Fibroblast of the aortic adventitia (primary cell): ENCODE measurements at regions not wholly inside any gene's neighbourhood (a gene's known extent, or its start where the extent isn't known, plus 50 kb on each side); places are given as distances from the start of the nearest gene placed in this dataset.
"Not testable (repeated sequence)": the region's sequence is repeated elsewhere in the genome, so short reads cannot be mapped to it uniquely, and the experiment has no call there.

ENCODE experiments used
- DNase-seq: peaks from one replicate; pipeline ENCODE4 v3.0.0-alpha.2; 2010; ENCODE audit warnings: low read depth
- H3K4me3 ChIP-seq: 2 replicates; pipeline ENCODE4 v1.5.1; 2011; ENCODE audit warnings: low read depth, mild to moderate bottlenecking, control low read depth, low read length, moderate library complexity
- CTCF ChIP-seq: IDR thresholded peaks from 2 replicates; pipeline ENCODE4 v1.5.1; 2011; ENCODE audit warnings: mild to moderate bottlenecking, low read length, control low read depth, inconsistent platforms; ENCODE audit not compliant: insufficient read depth

- H3K4me3 ChIP-seq: no peak overlapping the region
- no peak for TF ChIP-seq CTCF
- no peak for DNase-seq
Observed at GRCh38 chr13:64482373-64482772, 2747.8 kb downstream of the PCDH9 start.

GRCh38 chr13:64480672-64481071 lies 2749.5 kb downstream of the PCDH9 start:
- DNase-seq: peak; percentile 13
- H3K4me3 ChIP-seq: no peak overlapping the region
- no peak for TF ChIP-seq CTCF

GRCh38 chr13:64480211-64480610 lies 2749.9 kb downstream of the PCDH9 start:
- H3K4me3 ChIP-seq: no peak overlapping the region
- no peak for DNase-seq
- TF ChIP-seq CTCF: no peak

GRCh38 chr13:64477146-64477545 lies 2753.0 kb downstream of the PCDH9 start:
- TF ChIP-seq CTCF: no peak
- no peak for DNase-seq
- H3K4me3 ChIP-seq: no peak overlapping the region

GRCh38 chr13:64476041-64476568 lies 2754.0 kb downstream of the PCDH9 start:
- DNase-seq, H3K4me3 ChIP-seq: not testable (repeated sequence)

GRCh38 chr13:64471916-64472315 lies 2758.2 kb downstream of the PCDH9 start:
- peak; percentile 50 for TF ChIP-seq CTCF
- peak; percentile 81 for DNase-seq
- H3K4me3 ChIP-seq: no peak overlapping the region

GRCh38 chr13:64470751-64471150 lies 2759.4 kb downstream of the PCDH9 start:
- no peak for DNase-seq
- H3K4me3 ChIP-seq: no peak overlapping the region
- TF ChIP-seq CTCF: no peak
